Effector memory CD4-positive, alpha-beta T cell (primary cell): ENCODE measurements at regions not wholly inside any gene's neighbourhood (a gene's known extent, or its start where the extent isn't known, plus 50 kb on each side); places are given as distances from the start of the nearest gene placed in this dataset.

Source experiments
- DNase-seq, 3 donors: peaks; one replicate each; pipeline ENCODE4 v3.0.0-alpha.2; 2020
- H3K27ac ChIP-seq: 2 replicates; pipeline ENCODE4 v1.7.0; 2013; ENCODE audit warnings: mild to moderate bottlenecking, low read length, moderate library complexity; ENCODE audit not compliant: insufficient read depth, poor library complexity, severe bottlenecking
- H3K27me3 ChIP-seq: replicated peaks from 2 replicates; pipeline ENCODE4 v1.7.0; 2013; ENCODE audit warnings: mild to moderate bottlenecking, low read length; ENCODE audit not compliant: insufficient read depth, control insufficient read depth, poor library complexity, severe bottlenecking
- H3K36me3 ChIP-seq: 2 replicates; pipeline ENCODE4 v1.7.0; 2013; ENCODE audit warnings: mild to moderate bottlenecking, low read length, moderate library complexity; ENCODE audit not compliant: control insufficient read depth, insufficient read depth
- H3K4me1 ChIP-seq: 2 replicates; pipeline ENCODE4 v1.7.0; 2013; ENCODE audit warnings: low read length, mild to moderate bottlenecking; ENCODE audit not compliant: control insufficient read depth, insufficient read depth, poor library complexity, severe bottlenecking
- H3K4me3 ChIP-seq: 2 replicates; pipeline ENCODE4 v1.7.0; 2013; ENCODE audit warnings: low read length, low read depth, mild to moderate bottlenecking; ENCODE audit not compliant: insufficient read depth, poor library complexity, severe bottlenecking
- H3K9me3 ChIP-seq: 2 replicates; pipeline ENCODE4 v1.7.0; 2013; ENCODE audit warnings: mild to moderate bottlenecking, low read length, moderate library complexity; ENCODE audit not compliant: control insufficient read depth

DNA sequence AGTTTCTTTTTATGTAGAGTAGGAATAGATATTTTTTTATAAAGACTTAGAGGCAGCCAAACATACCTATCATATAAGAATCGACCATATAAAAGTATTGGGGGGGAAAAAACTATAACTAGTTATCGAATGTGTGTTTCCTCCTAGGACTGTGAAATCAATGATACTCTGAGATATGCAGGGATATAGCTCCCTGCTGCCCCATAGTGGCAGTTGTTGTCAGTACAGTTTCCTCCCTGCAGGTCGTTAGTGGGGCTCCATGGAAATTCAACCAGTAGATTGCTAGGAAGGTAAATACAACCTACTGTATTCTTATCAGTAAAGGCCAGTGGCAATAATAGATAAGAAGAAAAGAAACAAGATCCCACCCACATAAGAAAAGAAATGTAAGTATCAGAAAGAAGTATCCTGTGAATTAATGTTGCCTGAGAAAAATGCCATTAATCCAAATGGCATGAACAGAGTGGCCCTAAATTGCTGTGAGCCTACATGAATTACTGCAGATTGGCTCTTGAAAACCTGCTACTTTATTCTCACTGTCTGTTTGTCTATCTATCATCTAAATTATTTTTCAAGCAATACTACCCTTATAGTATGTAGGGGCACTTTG, 136.9 kb upstream of the FBN2 start:
- Histone ChIP-seq H3K4me3 (no peak overlapping the region), H3K4me1 (no peaks in the 10 kb centered on the region), H3K9me3 (no peaks in the 10 kb centered on the region), H3K27ac (no peak overlapping the region), H3K36me3 (no peaks in the 10 kb centered on the region), H3K27me3 (no peaks in the 10 kb centered on the region)
- DNase-seq: no peak

DNA sequence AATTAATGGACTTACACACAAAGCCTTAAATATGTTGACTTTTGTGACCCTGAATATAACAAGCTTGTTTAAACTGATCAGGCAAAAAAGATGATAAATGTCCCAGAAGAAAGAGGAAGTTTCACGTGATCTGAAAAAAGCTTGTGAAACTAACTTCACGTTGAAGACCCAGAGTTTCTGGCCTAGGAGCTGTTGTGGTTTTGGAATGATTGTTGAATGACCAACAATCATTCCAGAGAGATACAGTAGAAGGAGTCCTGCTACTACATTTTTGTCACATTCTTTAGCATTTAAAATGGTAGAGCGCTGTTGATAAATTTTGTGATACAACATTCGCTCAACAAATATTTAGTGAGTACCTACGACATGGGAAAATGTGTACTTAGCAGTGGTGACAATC, 143.1 kb upstream of the FBN2 start:
- no peak overlapping the region for H3K4me3 ChIP-seq
- no peaks in the 10 kb centered on the region for H3K36me3 ChIP-seq
- no peak overlapping the region for H3K27ac ChIP-seq
- no peaks in the 10 kb centered on the region for H3K4me1 ChIP-seq
- H3K9me3 ChIP-seq: no peaks in the 10 kb centered on the region
- no peak for DNase-seq
- H3K27me3 ChIP-seq: no peaks in the 10 kb centered on the region

DNA sequence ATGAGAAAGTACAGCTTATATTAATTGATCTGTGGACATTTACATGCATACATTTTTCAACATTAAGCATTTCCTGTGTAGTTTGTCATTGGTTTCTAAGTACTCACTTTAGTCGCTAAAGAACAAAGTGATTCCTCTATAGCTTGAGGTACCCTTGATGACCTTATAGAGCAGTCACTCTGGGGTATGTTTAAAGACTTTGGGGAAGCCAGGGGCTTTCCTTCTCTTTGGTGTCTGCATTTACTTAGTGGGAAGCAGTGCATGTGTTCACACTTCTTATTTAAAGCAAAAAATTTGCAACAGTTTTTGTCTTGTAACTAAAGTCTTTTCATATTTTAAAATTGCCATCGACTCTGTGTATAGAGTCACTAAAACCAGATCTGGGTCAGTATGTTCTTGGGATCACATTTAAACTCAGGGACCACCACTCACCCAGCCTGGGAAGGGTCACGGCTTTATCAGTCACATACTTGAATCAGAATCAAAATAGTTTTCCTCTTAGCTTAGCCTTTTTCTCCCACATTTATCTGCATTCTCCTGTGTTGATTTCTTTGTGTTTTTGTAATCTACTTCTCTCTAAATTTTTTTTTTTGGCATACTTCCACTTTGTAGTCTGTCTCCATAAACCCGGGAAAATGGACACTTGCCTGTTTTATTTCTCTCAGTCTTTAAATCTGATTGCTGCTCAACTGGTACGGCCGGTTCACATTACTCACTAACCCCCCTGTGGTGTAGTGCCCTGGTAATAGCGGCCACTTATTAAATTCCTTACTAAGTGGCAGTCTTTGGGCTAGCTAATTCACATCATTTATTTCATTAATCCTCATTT, 143.9 kb upstream of the FBN2 start:
- H3K9me3 ChIP-seq: no peaks in the 10 kb centered on the region
- no peak overlapping the region for H3K4me3 ChIP-seq
- no peaks in the 10 kb centered on the region for H3K4me1 ChIP-seq
- DNase-seq: no peak
- H3K27me3 ChIP-seq: no peaks in the 10 kb centered on the region
- H3K27ac ChIP-seq: no peak overlapping the region
- H3K36me3 ChIP-seq: no peaks in the 10 kb centered on the region

DNA sequence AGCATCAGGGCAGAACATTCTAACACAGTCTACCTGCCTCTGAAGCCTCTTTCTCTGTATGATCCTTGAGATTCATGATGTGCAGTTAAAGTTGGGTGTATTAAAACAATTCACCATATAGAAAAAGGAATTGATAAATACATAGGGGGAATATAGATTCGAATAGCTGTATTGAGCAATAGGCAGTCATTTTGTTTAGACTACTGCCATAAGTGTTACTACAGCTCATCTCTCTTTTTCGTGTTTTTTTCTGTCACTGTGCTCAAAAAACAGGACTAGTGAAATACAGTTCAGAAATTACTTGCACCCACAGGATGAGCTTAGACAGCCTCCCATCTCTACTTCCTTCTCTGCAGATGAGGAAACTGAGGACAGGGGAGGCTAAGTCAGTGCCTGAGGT, 144.6 kb upstream of the FBN2 start:
- DNase-seq: no peak
- Histone ChIP-seq H3K36me3 (no peaks in the 10 kb centered on the region), H3K9me3 (no peaks in the 10 kb centered on the region), H3K27me3 (no peaks in the 10 kb centered on the region), H3K4me1 (no peaks in the 10 kb centered on the region), H3K4me3 (no peak overlapping the region), H3K27ac (no peak overlapping the region)

DNA sequence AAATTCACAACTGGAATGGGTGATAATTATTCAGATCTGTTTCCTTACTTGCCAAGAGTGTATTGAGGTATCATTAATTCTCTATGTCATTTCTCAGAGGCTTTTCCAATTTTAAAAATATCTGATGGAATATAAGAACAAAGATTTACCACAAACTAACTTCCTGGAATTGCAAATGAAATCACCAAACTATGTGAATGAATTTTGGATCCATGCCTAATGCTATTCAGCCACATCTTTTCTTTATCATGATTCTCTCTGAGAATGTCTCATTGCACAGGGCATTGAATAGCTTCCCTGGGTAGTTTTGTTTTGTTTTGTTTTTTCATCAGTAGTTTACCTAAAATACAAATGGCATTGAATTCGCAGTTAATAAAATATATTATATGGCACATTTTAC, 146.9 kb upstream of the FBN2 start:
- Histone ChIP-seq H3K9me3 (no peaks in the 10 kb centered on the region), H3K27me3 (no peaks in the 10 kb centered on the region), H3K36me3 (no peaks in the 10 kb centered on the region), H3K27ac (no peak overlapping the region), H3K4me1 (no peaks in the 10 kb centered on the region), H3K4me3 (no peak overlapping the region)
- no peak for DNase-seq

DNA sequence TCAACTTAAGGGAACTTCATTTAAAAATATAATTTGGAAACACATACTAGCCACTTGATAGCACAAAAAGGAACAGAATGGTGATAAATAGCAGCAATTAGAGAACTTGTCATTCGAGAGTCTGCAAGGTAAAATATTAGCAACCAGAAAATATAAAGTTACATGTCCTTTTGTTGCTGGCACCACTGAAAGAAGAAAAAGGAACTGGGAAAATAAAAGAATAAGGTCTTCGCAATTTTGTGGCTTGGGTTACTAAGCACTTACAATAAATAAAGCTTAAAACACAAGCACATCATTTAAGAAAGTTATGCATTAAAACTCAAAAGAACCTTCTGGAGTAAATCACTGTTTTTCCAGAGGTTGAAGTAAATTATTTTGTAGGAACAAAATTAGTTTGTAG, 149.9 kb upstream of the FBN2 start:
- Histone ChIP-seq H3K4me1 (no peaks in the 10 kb centered on the region), H3K9me3 (no peaks in the 10 kb centered on the region), H3K27me3 (no peaks in the 10 kb centered on the region), H3K27ac (no peak overlapping the region), H3K36me3 (no peaks in the 10 kb centered on the region), H3K4me3 (no peak overlapping the region)
- DNase-seq: no peak

DNA sequence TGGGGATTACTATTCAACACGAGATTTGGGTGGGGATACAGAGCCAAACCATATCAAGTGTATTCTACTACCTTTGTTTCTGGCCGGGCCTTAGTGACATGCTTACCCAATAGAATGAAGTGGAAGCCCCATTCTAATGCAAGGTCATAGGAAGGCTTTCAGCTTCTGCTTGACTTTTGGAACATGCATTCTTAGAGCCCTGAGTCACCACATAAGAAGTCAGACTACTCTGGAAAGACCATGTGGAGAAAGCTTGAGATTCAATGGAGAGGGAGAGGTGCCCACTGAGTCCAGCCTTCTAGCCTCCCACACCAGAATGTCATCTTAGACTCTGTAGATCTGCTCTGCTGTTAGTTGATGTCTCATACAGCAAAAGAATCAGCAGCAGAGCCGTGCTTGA, 155.7 kb upstream of the FBN2 start:
- H3K27me3 ChIP-seq: no peaks in the 10 kb centered on the region
- DNase-seq: no peak
- no peaks in the 10 kb centered on the region for H3K4me1 ChIP-seq
- no peak overlapping the region for H3K4me3 ChIP-seq
- no peaks in the 10 kb centered on the region for H3K9me3 ChIP-seq
- H3K36me3 ChIP-seq: no peaks in the 10 kb centered on the region
- no peak overlapping the region for H3K27ac ChIP-seq

DNA sequence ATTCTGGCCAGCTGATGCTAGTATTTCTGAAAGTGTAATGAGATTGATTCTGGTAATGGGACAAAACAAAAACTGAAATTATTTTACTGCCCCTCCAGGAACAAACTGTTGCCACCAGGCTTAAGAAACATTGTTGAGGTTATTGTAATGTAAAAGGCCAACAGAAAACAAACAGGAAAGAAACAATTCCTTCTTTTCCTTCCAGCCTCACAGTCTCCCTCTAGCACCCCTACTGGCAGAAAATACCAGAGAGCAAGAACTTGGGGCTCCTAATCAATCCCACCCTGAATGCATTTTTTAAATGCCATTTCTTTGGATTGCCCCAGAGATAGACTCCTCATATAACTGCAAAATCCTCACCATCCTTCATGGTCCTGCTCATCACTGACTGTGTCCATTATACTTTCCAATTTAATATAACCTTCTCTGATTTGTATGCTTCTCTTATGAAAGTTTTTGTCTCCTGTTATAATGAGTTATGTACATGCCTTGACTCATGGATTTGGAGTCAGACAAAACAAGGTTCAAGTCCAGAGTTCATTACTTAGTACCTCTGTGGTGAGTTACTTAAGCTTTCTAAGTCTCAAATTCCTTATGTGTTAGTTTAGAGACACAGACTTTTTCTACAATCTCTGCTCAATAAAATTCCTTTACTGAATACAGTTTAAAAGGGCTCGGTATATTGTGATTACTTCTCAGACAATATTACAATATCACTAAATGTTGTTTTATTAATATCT, 157.9 kb upstream of the FBN2 start:
- Histone ChIP-seq H3K9me3 (no peaks in the 10 kb centered on the region), H3K4me1 (no peaks in the 10 kb centered on the region), H3K27ac (no peak overlapping the region), H3K4me3 (no peak overlapping the region), H3K27me3 (no peaks in the 10 kb centered on the region), H3K36me3 (no peaks in the 10 kb centered on the region)
- no peak for DNase-seq

DNA sequence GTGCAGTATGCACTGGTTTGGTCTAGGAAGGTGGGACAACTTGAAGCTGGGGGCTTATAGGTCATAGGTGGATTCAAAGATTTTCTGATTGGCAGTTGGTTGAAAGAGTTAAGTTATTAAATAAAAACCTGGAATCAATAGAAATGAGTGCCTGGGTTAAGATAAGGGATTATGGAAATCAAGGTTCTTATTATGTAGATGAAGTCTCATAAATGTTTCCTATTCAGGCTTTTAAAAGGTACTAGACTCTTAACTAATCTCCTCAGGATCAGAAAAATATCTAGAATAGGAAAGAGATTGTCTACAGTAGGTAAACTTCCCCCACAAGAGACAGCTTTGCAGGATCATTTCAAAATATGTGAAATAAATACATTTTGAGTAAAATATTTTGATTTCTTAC, 163.3 kb upstream of the FBN2 start:
- Histone ChIP-seq H3K4me1 (no peaks in the 10 kb centered on the region), H3K27ac (no peak overlapping the region), H3K9me3 (no peaks in the 10 kb centered on the region), H3K27me3 (no peaks in the 10 kb centered on the region), H3K4me3 (no peak overlapping the region), H3K36me3 (no peaks in the 10 kb centered on the region)
- DNase-seq: no peak

DNA sequence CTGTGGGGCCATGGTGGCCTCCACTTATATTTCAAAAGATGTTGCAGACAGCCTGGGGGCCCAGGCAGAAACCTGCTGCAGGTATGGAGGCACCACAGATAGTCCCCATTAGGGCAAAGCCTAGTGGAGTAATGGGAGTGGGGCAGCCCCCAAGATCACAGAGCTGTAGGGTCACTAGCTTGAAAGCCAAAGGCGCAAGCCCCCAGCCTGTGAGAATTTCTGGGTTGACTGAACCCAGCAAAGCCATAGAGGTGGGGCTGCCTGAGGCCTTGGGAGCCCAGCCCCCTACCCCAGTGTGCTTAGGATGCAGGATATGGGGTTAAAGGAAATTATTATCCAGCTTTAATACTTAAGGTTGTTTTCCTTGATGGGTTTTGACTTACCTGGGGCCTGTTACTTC, 165.3 kb upstream of the FBN2 start:
- H3K36me3 ChIP-seq: no peaks in the 10 kb centered on the region
- H3K27me3 ChIP-seq: no peaks in the 10 kb centered on the region
- H3K9me3 ChIP-seq: no peaks in the 10 kb centered on the region
- no peak overlapping the region for H3K4me3 ChIP-seq
- no peaks in the 10 kb centered on the region for H3K4me1 ChIP-seq
- H3K27ac ChIP-seq: no peak overlapping the region
- no peak for DNase-seq
